ENCODE measurements at regions not wholly inside any gene's neighbourhood (a gene's known extent, or its start where the extent isn't known, plus 50 kb on each side); places are given as distances from the start of the nearest gene placed in this dataset.

DNA sequence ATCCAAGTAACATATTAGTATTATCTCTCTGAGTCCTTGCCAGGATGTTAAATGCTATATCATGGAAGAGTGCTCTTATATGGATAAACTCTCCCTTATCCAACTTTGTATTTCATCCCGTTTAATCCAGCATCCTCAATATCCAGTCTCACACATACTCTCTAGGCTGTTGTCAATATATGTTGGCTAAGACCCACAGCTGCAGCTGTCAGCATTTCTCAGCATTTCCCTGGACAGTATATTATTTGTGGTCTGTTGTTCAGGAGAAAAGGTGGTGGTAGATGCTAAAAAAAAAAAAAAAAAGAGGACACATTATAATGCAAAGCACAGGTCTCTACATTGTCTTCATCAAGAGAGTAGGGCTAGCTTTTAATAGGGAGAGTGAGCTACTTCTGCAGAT is 1368.0 kb upstream of the ZEB2 start:
- TF ChIP-seq CTCF (IDR thresholded peaks at IDR 0.05) (no peak), POLR2A (IDR thresholded peaks at IDR 0.05) (no peak)

Measured in testis (tissue), 2 donors.